ENCODE measurements at regions not wholly inside any gene's neighbourhood (a gene's known extent, or its start where the extent isn't known, plus 50 kb on each side); places are given as distances from the start of the nearest gene placed in this dataset.
"Not testable (repeated sequence)": the region's sequence is repeated elsewhere in the genome, so short reads cannot be mapped to it uniquely, and the experiment has no call there.

DNA sequence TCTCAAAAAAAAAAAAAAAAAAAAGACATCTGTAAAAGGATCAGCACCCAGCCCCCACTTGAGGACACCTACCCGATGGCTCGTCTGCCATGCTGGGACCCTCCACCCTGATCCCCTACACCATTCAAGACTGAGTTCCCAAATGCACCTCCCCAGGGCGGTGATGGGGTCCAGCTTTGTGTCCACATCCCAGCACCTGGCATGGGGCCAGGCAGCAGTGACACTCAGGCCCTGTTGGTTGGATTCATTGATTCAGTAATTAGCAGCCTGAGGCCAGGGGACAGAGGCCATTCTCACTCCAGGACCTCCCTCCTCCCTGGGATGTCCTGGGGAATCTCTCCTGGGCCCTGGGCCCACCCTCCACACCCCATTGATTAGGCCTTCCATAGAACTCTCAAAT, 88.8 kb upstream of the RUFY1 start:
- Histone ChIP-seq H3K4me1 (ENCODE audit: insufficient read depth, low read length) (no peaks in the 10 kb centered on the region), H3K79me2 (ENCODE audit: insufficient read depth, low read length) (no peaks in the 10 kb centered on the region), H3K27ac (ENCODE audit: low read depth, low read length) (no peak overlapping the region), H3K36me3 (ENCODE audit: insufficient read depth, low read length) (no peaks in the 10 kb centered on the region), H3K9ac (ENCODE audit: low read length) (no peak overlapping the region), H4K20me1 (ENCODE audit: insufficient read depth, low read length) (no peaks in the 10 kb centered on the region), H3K4me3 (ENCODE audit: insufficient read depth, low read depth, low read length) (no peak overlapping the region), H3K27me3 (ENCODE audit: insufficient read depth, low read length) (no peaks in the 10 kb centered on the region), H3K4me2 (ENCODE audit: low read length) (no peak overlapping the region), H3K9me3 (ENCODE audit: insufficient read depth, low read depth, low read length) (peaks cover 7% of the 10 kb centered on the region), H2AFZ (ENCODE audit: low read depth, low read length) (no peak overlapping the region)
- H3K4me1 Mint-ChIP-seq (ENCODE audit: low read depth, unreplicated experiment): no peaks in the 10 kb centered on the region
- peaks cover 18% of the 10 kb centered on the region for H3K27me3 Mint-ChIP-seq (ENCODE audit: low read depth, unreplicated experiment)
- peaks cover 10% of the 10 kb centered on the region for H3K9me3 Mint-ChIP-seq (ENCODE audit: unreplicated experiment)
- no peak overlapping the region for H3K27ac Mint-ChIP-seq (ENCODE audit: unreplicated experiment)
- no peak for TF ChIP-seq EZH2 (IDR thresholded peaks at IDR 0.05; ENCODE audit: insufficient read depth, low read length)
- TF ChIP-seq, protein P1, sequence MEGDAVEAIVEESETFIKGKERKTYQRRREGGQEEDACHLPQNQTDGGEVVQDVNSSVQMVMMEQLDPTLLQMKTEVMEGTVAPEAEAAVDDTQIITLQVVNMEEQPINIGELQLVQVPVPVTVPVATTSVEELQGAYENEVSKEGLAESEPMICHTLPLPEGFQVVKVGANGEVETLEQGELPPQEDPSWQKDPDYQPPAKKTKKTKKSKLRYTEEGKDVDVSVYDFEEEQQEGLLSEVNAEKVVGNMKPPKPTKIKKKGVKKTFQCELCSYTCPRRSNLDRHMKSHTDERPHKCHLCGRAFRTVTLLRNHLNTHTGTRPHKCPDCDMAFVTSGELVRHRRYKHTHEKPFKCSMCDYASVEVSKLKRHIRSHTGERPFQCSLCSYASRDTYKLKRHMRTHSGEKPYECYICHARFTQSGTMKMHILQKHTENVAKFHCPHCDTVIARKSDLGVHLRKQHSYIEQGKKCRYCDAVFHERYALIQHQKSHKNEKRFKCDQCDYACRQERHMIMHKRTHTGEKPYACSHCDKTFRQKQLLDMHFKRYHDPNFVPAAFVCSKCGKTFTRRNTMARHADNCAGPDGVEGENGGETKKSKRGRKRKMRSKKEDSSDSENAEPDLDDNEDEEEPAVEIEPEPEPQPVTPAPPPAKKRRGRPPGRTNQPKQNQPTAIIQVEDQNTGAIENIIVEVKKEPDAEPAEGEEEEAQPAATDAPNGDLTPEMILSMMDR (IDR thresholded peaks at IDR 0.05; ENCODE audit: insufficient read depth, low read depth, low read length): no peak
- no peak overlapping the region for H3K4me3 Mint-ChIP-seq (ENCODE audit: unreplicated experiment)
- FAIRE-seq (no peak), DNase-seq (ENCODE audit: low read depth) (no peak)
- no peaks in the 10 kb centered on the region for H3K36me3 Mint-ChIP-seq (ENCODE audit: low read depth, unreplicated experiment)

DNA sequence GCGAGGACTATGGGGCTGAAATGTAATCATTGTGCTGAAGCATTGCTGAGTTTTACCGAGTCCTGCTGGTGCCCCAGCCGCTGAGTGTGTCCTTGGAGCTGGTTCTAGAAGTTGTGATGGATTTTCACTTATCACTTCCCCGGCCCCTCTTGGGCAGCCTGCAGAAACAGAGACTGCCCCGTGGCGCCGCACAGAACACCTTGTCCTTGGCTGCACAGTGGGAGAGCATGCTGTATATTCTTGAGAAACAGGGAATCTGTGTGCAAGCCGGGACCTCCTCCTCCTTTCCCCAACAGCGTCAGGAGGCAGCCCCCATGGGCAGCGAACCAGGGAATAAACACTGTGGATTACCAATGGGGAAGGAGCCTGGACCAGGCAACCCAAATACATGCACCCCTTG, 90.6 kb upstream of the RUFY1 start:
- Histone ChIP-seq H3K4me3 (ENCODE audit: insufficient read depth, low read depth, low read length) (no peak overlapping the region), H2AFZ (ENCODE audit: low read depth, low read length) (no peak overlapping the region), H3K27ac (ENCODE audit: low read depth, low read length) (no peak overlapping the region), H3K27me3 (ENCODE audit: insufficient read depth, low read length) (no peaks in the 10 kb centered on the region), H3K36me3 (ENCODE audit: insufficient read depth, low read length) (no peaks in the 10 kb centered on the region), H3K9me3 (ENCODE audit: insufficient read depth, low read depth, low read length) (peaks cover 3% of the 10 kb centered on the region), H3K4me1 (ENCODE audit: insufficient read depth, low read length) (no peaks in the 10 kb centered on the region), H4K20me1 (ENCODE audit: insufficient read depth, low read length) (no peaks in the 10 kb centered on the region), H3K79me2 (ENCODE audit: insufficient read depth, low read length) (no peaks in the 10 kb centered on the region), H3K4me2 (ENCODE audit: low read length) (no peak overlapping the region), H3K9ac (ENCODE audit: low read length) (no peak overlapping the region)
- FAIRE-seq: no peak
- no peak for DNase-seq (ENCODE audit: low read depth)
- Mint-ChIP-seq H3K4me1 (ENCODE audit: low read depth, unreplicated experiment) (no peaks in the 10 kb centered on the region), H3K27me3 (ENCODE audit: low read depth, unreplicated experiment) (peaks cover 18% of the 10 kb centered on the region), H3K4me3 (ENCODE audit: unreplicated experiment) (no peak overlapping the region), H3K27ac (ENCODE audit: unreplicated experiment) (no peak overlapping the region), H3K36me3 (ENCODE audit: low read depth, unreplicated experiment) (no peaks in the 10 kb centered on the region), H3K9me3 (ENCODE audit: unreplicated experiment) (peaks cover 16% of the 10 kb centered on the region)
- TF ChIP-seq, protein P1 (IDR thresholded peaks at IDR 0.05; ENCODE audit: insufficient read depth, low read depth, low read length): no peak
- TF ChIP-seq EZH2 (IDR thresholded peaks at IDR 0.05; ENCODE audit: insufficient read depth, low read length): no peak

DNA sequence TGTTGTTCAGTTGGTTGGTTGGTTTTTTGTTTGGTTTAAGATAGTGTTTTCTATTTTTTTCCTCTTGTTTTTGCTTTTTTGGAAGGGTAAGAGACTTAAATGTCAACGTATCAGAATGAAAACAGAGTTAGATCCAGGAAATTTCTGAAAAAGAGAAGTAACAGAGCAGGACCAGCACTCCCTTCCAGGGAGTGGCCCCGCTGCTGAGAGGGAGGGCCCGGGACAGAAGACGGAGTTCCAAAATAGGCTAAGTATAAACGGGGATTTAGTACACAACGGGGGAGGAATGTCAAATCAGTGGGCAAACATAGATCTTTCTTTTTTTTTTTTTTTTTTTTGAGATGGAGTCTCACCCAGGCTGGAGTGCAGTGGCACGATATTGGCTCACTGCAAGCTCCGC, 92.7 kb upstream of the RUFY1 start:
- Mint-ChIP-seq H3K27me3 (ENCODE audit: low read depth, unreplicated experiment) (peaks cover 21% of the 10 kb centered on the region), H3K36me3 (ENCODE audit: low read depth, unreplicated experiment) (no peaks in the 10 kb centered on the region), H3K9me3 (ENCODE audit: unreplicated experiment) (peaks cover 18% of the 10 kb centered on the region), H3K4me3 (ENCODE audit: unreplicated experiment) (no peak overlapping the region), H3K27ac (ENCODE audit: unreplicated experiment) (no peak overlapping the region), H3K4me1 (ENCODE audit: low read depth, unreplicated experiment) (no peaks in the 10 kb centered on the region)
- DNase-seq (ENCODE audit: low read depth) (no peak), FAIRE-seq (no peak)
- Histone ChIP-seq H2AFZ (ENCODE audit: low read depth, low read length) (no peak overlapping the region), H4K20me1 (ENCODE audit: insufficient read depth, low read length) (no peaks in the 10 kb centered on the region), H3K9me3 (ENCODE audit: insufficient read depth, low read depth, low read length) (peaks cover 3% of the 10 kb centered on the region), H3K4me2 (ENCODE audit: low read length) (no peak overlapping the region), H3K27me3 (ENCODE audit: insufficient read depth, low read length) (no peaks in the 10 kb centered on the region), H3K36me3 (ENCODE audit: insufficient read depth, low read length) (no peaks in the 10 kb centered on the region), H3K9ac (ENCODE audit: low read length) (no peak overlapping the region), H3K27ac (ENCODE audit: low read depth, low read length) (no peak overlapping the region), H3K4me3 (ENCODE audit: insufficient read depth, low read depth, low read length) (no peak overlapping the region), H3K4me1 (ENCODE audit: insufficient read depth, low read length) (no peaks in the 10 kb centered on the region), H3K79me2 (ENCODE audit: insufficient read depth, low read length) (no peaks in the 10 kb centered on the region)
- TF ChIP-seq EZH2 (IDR thresholded peaks at IDR 0.05; ENCODE audit: insufficient read depth, low read length): no peak
- TF ChIP-seq, protein P1 (IDR thresholded peaks at IDR 0.05; ENCODE audit: insufficient read depth, low read depth, low read length): no peak

DNA sequence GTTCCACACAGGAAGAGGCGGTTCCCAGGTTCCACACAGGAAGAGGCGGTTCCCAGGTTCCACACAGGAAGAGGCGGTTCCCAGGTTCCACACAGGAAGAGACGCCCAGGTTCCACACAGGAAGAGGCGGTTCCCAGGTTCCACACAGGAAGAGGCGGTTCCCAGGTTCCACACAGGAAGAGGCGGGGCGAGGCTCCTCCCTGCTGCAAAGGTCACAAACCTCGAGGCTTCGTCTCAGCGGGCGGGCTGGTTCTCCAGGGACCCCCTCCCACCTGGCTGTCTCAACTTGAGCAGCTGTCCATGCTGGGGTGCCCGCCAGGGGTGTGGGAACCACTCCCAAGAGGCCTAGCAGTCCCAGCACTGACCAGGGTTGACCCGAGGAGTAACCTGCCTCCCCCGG, 94.3 kb upstream of the RUFY1 start:
- H3K4me3 Mint-ChIP-seq (ENCODE audit: unreplicated experiment); FAIRE-seq; H3K79me2 ChIP-seq (ENCODE audit: insufficient read depth, low read length); H3K4me3 ChIP-seq (ENCODE audit: insufficient read depth, low read depth, low read length); H3K4me2 ChIP-seq (ENCODE audit: low read length); H3K36me3 ChIP-seq (ENCODE audit: insufficient read depth, low read length); H3K36me3 Mint-ChIP-seq (ENCODE audit: low read depth, unreplicated experiment); H3K9ac ChIP-seq (ENCODE audit: low read length); H3K4me1 Mint-ChIP-seq (ENCODE audit: low read depth, unreplicated experiment); H3K27ac Mint-ChIP-seq (ENCODE audit: unreplicated experiment); H3K27me3 ChIP-seq (ENCODE audit: insufficient read depth, low read length); H3K27ac ChIP-seq (ENCODE audit: low read depth, low read length); H4K20me1 ChIP-seq (ENCODE audit: insufficient read depth, low read length); H3K9me3 ChIP-seq (ENCODE audit: insufficient read depth, low read depth, low read length); DNase-seq (ENCODE audit: low read depth); H2AFZ ChIP-seq (ENCODE audit: low read depth, low read length); H3K4me1 ChIP-seq (ENCODE audit: insufficient read depth, low read length): not testable (repeated sequence)
- Mint-ChIP-seq H3K27me3 (ENCODE audit: low read depth, unreplicated experiment) (peaks cover 22% of the 10 kb centered on the region), H3K9me3 (ENCODE audit: unreplicated experiment) (peaks cover 20% of the 10 kb centered on the region)

Data from astrocyte (in vitro differentiated cells and primary cell).